ENCODE measurements at regions not wholly inside any gene's neighbourhood (a gene's known extent, or its start where the extent isn't known, plus 50 kb on each side); places are given as distances from the start of the nearest gene placed in this dataset.

- TF ChIP-seq YY1 (IDR thresholded peaks at IDR 0.05; ENCODE audit: insufficient read depth, insufficient read length) (no peak), ZNF274 (IDR thresholded peaks at IDR 0.05; ENCODE audit: low read depth, low read length) (no peak), SUZ12 (IDR thresholded peaks at IDR 0.05; ENCODE audit: extremely low read depth, insufficient read depth, insufficient read length) (no peak)
These were observed 777.3 kb upstream of the EEF2KMT start for GRCh38 chr16:5874899-5875298.
